ENCODE measurements at regions not wholly inside any gene's neighbourhood (a gene's known extent, or its start where the extent isn't known, plus 50 kb on each side); places are given as distances from the start of the nearest gene placed in this dataset.

DNA sequence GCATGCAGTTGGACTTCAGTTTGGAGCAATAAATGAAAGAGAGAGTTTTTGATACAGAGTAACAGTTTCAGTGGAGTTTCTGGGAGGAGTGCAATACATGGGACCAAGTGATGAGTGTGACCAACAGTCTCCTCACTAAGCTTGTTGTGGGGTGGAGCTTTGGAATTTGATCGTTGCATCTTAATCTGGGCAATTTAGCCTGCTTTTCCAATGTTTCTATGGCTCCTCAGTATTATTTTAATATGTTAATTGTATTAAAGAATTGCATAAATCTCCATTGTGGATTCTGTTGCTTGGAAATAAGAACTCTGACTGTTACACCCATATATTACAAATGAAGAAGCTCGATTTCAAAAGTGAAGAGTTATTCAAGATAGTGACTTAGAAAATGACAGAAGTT lies 446.6 kb upstream of the LRATD1 start:
- ATAC-seq, result no peak
- TF ChIP-seq CTCF (IDR thresholded peaks at IDR 0.05), result no peak
- H3K4me3 ChIP-seq, result no peak overlapping the region
- H3K36me3 ChIP-seq, result no peaks in the 10 kb centered on the region
- DNase-seq, result no peak
- H3K27ac ChIP-seq, result no peak overlapping the region
- H3K9me3 ChIP-seq, result no peaks in the 10 kb centered on the region
- H3K27me3 ChIP-seq (ENCODE audit: low read depth), result no peaks in the 10 kb centered on the region
- no peaks in the 10 kb centered on the region for H3K4me1 ChIP-seq
- intact Hi-C loops (cut with DNase I), result no loop called here

GRCh38 chr2:14188446-14188845 lies 444.1 kb upstream of the LRATD1 start:
- Histone ChIP-seq H3K4me1 (no peaks in the 10 kb centered on the region), H3K27ac (no peak overlapping the region), H3K9me3 (no peaks in the 10 kb centered on the region), H3K36me3 (no peaks in the 10 kb centered on the region), H3K4me3 (no peak overlapping the region), H3K27me3 (ENCODE audit: low read depth) (no peaks in the 10 kb centered on the region)
- intact Hi-C loops (cut with DNase I), result no loop called here
- no peak for TF ChIP-seq CTCF (IDR thresholded peaks at IDR 0.05)
- ATAC-seq (no peak), DNase-seq (no peak)

DNA sequence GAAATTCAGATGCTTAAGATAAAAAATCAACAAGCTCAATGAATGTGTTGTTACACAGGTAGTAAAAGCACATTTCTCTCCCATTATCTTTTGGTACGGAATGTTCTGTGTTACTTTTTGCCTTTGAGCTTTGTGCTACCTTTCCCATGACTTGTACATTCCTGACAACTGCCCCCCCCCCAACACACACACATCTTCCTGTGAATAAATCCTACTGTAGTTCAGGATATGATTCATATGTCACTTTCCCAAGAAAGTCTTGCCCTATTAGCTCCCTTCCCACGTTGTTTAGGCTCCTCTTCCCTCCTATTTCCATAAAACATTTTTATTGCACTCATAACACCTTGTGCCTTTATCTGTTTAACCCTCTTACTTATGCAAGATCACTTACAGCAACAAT lies 442.6 kb upstream of the LRATD1 start:
- ATAC-seq, result peak in 1 of 2 donors; percentile 43
- Histone ChIP-seq H3K27me3 (ENCODE audit: low read depth) (no peaks in the 10 kb centered on the region), H3K4me1 (no peaks in the 10 kb centered on the region), H3K9me3 (no peaks in the 10 kb centered on the region), H3K4me3 (no peak overlapping the region), H3K36me3 (no peaks in the 10 kb centered on the region), H3K27ac (no peak overlapping the region)
- intact Hi-C loops (cut with DNase I), result no loop called here
- no peak for DNase-seq
- TF ChIP-seq CTCF (IDR thresholded peaks at IDR 0.05), result no peak

GRCh38 chr2:14194233-14194632 lies 438.3 kb upstream of the LRATD1 start:
- DNase-seq (no peak), ATAC-seq (peak in 1 of 2 donors; percentile 68)
- no peak overlapping the region for H3K27ac ChIP-seq
- TF ChIP-seq CTCF (IDR thresholded peaks at IDR 0.05), result no peak
- intact Hi-C loops (cut with DNase I), result no loop called here
- no peaks in the 10 kb centered on the region for H3K9me3 ChIP-seq
- no peaks in the 10 kb centered on the region for H3K4me1 ChIP-seq
- H3K36me3 ChIP-seq, result no peaks in the 10 kb centered on the region
- H3K27me3 ChIP-seq (ENCODE audit: low read depth), result no peaks in the 10 kb centered on the region
- H3K4me3 ChIP-seq, result no peak overlapping the region

GRCh38 chr2:14197293-14197692 lies 435.2 kb upstream of the LRATD1 start:
- no peaks in the 10 kb centered on the region for H3K27me3 ChIP-seq (ENCODE audit: low read depth)
- no peaks in the 10 kb centered on the region for H3K36me3 ChIP-seq
- no peak overlapping the region for H3K27ac ChIP-seq
- no peaks in the 10 kb centered on the region for H3K4me1 ChIP-seq
- DNase-seq (no peak), ATAC-seq (no peak)
- intact Hi-C loops (cut with DNase I), result no loop called here
- H3K4me3 ChIP-seq, result no peak overlapping the region
- TF ChIP-seq CTCF (IDR thresholded peaks at IDR 0.05), result no peak
- no peaks in the 10 kb centered on the region for H3K9me3 ChIP-seq

- Histone ChIP-seq H3K36me3 (no peaks in the 10 kb centered on the region), H3K4me1 (no peaks in the 10 kb centered on the region), H3K9me3 (no peaks in the 10 kb centered on the region), H3K4me3 (no peak overlapping the region), H3K27ac (no peak overlapping the region), H3K27me3 (ENCODE audit: low read depth) (no peaks in the 10 kb centered on the region)
- no peak for TF ChIP-seq CTCF (IDR thresholded peaks at IDR 0.05)
- ATAC-seq, result peak; percentile 76 to 89
- peak; percentile 45 for DNase-seq
- intact Hi-C loops (cut with DNase I), result no loop called here
Observed at GRCh38 chr2:14199040-14199439, 433.5 kb upstream of the LRATD1 start.

Data from lower lobe of right lung (tissue), 2 donors.